ENCODE measurements at regions not wholly inside any gene's neighbourhood (a gene's known extent, or its start where the extent isn't known, plus 50 kb on each side); places are given as distances from the start of the nearest gene placed in this dataset.

- TF ChIP-seq SRSF7 (optimal IDR thresholded peaks at IDR 0.05; ENCODE audit: low read depth, low read length) (no peak), ZBTB11 (CRISPR knock-in tag; IDR thresholded peaks at IDR 0.05) (no peak)
Measured at GRCh38 chr6:103344554-103345163, 1515.1 kb downstream of the HACE1 start (continued).

DNA sequence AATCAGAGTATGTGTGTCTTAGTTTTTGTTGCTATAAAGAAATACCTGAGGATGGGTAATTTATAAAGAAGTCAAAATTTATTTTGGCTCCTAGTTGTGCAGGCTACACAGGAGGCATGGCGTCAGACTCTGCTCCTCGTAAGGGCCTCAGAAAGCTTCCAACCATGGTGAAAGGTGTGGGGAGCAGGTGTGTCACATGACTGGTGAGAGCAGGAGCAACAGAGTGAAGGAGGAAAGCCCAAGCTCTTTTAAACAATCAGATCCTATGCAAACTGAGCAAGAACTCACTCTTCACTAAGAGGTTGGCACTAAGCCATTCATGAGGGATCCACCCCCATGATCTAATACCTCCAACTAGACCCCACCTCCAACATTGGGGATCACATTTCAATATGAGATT is 1524.3 kb downstream of the HACE1 start:
- no peaks in the 10 kb centered on the region for H3K9me3 ChIP-seq (replicated peaks; ENCODE audit: control insufficient read depth, insufficient read depth, low read depth, low read length)
- TF ChIP-seq, protein P1, sequence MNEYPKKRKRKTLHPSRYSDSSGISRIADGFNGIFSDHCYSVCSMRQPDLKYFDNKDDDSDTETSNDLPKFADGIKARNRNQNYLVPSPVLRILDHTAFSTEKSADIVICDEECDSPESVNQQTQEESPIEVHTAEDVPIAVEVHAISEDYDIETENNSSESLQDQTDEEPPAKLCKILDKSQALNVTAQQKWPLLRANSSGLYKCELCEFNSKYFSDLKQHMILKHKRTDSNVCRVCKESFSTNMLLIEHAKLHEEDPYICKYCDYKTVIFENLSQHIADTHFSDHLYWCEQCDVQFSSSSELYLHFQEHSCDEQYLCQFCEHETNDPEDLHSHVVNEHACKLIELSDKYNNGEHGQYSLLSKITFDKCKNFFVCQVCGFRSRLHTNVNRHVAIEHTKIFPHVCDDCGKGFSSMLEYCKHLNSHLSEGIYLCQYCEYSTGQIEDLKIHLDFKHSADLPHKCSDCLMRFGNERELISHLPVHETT (CRISPR knock-in tag; conservative IDR thresholded peaks at IDR 0.05 in 1 of 2, IDR thresholded peaks at IDR 0.05 in 1 of 2), result no peak
- TF ChIP-seq, protein P2, sequence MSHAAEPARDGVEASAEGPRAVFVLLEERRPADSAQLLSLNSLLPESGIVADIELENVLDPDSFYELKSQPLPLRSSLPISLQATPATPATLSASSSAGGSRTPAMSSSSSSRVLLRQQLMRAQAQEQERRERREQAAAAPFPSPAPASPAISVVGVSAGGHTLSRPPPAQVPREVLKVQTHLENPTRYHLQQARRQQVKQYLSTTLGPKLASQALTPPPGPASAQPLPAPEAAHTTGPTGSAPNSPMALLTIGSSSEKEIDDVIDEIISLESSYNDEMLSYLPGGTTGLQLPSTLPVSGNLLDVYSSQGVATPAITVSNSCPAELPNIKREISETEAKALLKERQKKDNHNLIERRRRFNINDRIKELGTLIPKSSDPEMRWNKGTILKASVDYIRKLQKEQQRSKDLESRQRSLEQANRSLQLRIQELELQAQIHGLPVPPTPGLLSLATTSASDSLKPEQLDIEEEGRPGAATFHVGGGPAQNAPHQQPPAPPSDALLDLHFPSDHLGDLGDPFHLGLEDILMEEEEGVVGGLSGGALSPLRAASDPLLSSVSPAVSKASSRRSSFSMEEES (CRISPR knock-in tag; IDR thresholded peaks at IDR 0.05), result peak; percentile 42; the same call in 1 of the 2 replicates
- TF ChIP-seq ZNF3 (CRISPR knock-in tag; IDR thresholded peaks at IDR 0.05), result no peak
- TF ChIP-seq, protein P3, sequence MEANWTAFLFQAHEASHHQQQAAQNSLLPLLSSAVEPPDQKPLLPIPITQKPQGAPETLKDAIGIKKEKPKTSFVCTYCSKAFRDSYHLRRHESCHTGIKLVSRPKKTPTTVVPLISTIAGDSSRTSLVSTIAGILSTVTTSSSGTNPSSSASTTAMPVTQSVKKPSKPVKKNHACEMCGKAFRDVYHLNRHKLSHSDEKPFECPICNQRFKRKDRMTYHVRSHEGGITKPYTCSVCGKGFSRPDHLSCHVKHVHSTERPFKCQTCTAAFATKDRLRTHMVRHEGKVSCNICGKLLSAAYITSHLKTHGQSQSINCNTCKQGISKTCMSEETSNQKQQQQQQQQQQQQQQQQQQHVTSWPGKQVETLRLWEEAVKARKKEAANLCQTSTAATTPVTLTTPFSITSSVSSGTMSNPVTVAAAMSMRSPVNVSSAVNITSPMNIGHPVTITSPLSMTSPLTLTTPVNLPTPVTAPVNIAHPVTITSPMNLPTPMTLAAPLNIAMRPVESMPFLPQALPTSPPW (CRISPR knock-in tag; IDR thresholded peaks at IDR 0.05), result no peak
- H2AFZ ChIP-seq (ENCODE audit: low read depth, low read length), result no peak overlapping the region
- H3K9ac ChIP-seq (ENCODE audit: insufficient read depth in 1 of 2, low read depth in 2 of 2, low read length in 2 of 2), result no peak overlapping the region
- POLR2A ChIA-PET, result no interaction called here
- no peaks in the 10 kb centered on the region for H3K27me3 ChIP-seq (ENCODE audit: control insufficient read depth in 2 of 2, insufficient read depth in 2 of 2, low read length in 2 of 2)
- CTCF ChIA-PET (ENCODE audit: low intra/inter-chr PET ratio), result no interaction called here
- no peaks in the 10 kb centered on the region for H3K79me2 ChIP-seq (ENCODE audit: control insufficient read depth, insufficient read depth, low read length)
- intact Hi-C loops (cut with micrococcal nuclease) (no loop called here), in situ Hi-C loops (cut with MboI) (no loop called here)
- H3K4me2 ChIP-seq (ENCODE audit: insufficient read depth, low read length), result no peak overlapping the region
- no peak overlapping the region for H3K4me3 ChIP-seq
- ATAC-seq (no peak), FAIRE-seq (no peak), DNase-seq (ENCODE audit: extremely low read depth in 1 of 4, low spot score in 3 of 4) (no peak)
- no peak overlapping the region for H3K27ac ChIP-seq (ENCODE audit: extremely low read depth, low read depth, low read length)
- H3K4me1 ChIP-seq (replicated peaks in 1 of 2; ENCODE audit: control insufficient read depth in 2 of 2, insufficient read depth in 2 of 2, low read length in 2 of 2), result no peaks in the 10 kb centered on the region
- H3K9me1 ChIP-seq (ENCODE audit: control insufficient read depth, insufficient read depth, low read length), result no peaks in the 10 kb centered on the region
- no peaks in the 10 kb centered on the region for H4K20me1 ChIP-seq (replicated peaks; ENCODE audit: control insufficient read depth, insufficient read depth, low read length)
- 0% methylated on average over 2 of the region's 2 CpGs for WGBS (ENCODE audit: insufficient coverage, low coverage, missing lambda C conversion rate)
- BruUV-seq (replicated peaks), result no TSS peak
- no peaks in the 10 kb centered on the region for H3K36me3 ChIP-seq (ENCODE audit: control insufficient read depth, insufficient read depth, low read length)
